BJ (cell line): ENCODE measurements at regions not wholly inside any gene's neighbourhood (a gene's known extent, or its start where the extent isn't known, plus 50 kb on each side); places are given as distances from the start of the nearest gene placed in this dataset.

Source experiments
- CTCF ChIA-PET: fragments of 350-600 bp; formaldehyde crosslinking; extraction: SDS; loops from one replicate; lab custom pipeline; 2021; ENCODE audit warnings: antibody characterized with exemption, inconsistent platforms; lab: Yijun Ruan, JAX
- POLR2A ChIA-PET: fragments of 300-600 bp; sonication (Branson Sonifier 250); formaldehyde crosslinking; extraction: SDS; loops from one replicate; lab custom pipeline; 2021; ENCODE audit warnings: antibody characterized with exemption; lab: Charles Lee
- DNase-seq: peaks from one replicate; pipeline ENCODE4 v3.0.0-alpha.2; 2011; ENCODE audit warnings: low read depth
- H3K27me3 ChIP-seq: 2 replicates; pipeline ENCODE4 v1.6.0; 2011; ENCODE audit warnings: low read length; ENCODE audit not compliant: control insufficient read depth, insufficient read depth
- H3K36me3 ChIP-seq: 2 replicates; pipeline ENCODE4 v1.5.1; 2011; ENCODE audit warnings: low read length; ENCODE audit not compliant: control insufficient read depth, insufficient read depth
- H3K4me3 ChIP-seq: 2 replicates; pipeline ENCODE4 v1.5.1; 2011; ENCODE audit warnings: low read depth, mild to moderate bottlenecking, control low read depth, low read length
- TF ChIP-seq, protein P1 (sequence below): IDR thresholded peaks from 2 replicates; pipeline ENCODE4 v1.5.1; 2011; ENCODE audit warnings: low read depth, mild to moderate bottlenecking, control low read depth, inconsistent platforms, low read length, moderate library complexity; ENCODE audit not compliant: insufficient read depth

DNA sequence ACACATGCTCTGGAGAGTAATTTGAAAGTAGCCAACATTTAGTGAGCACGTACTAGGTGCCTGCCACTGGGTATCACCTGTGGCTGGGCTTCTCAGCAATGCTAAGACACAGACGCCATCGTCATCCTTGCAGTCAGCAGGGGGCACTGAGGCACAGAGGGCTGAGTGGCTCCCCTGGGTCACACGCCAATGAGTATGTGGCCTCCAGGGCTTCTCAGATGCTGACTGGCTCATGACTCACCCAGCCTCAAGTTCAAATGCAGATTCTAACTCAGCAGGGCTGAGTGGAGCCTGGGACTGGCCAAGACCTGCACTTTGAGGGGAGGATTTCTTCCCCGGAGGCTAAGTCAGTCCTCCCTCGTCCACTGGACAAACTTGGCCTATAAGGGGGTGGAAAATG is 115.1 kb upstream of the CACNA1A start:
- ChIA-PET CTCF (no interaction called here), POLR2A (no interaction called here)
- Histone ChIP-seq H3K27me3 (no peaks in the 10 kb centered on the region), H3K4me3 (no peak overlapping the region), H3K36me3 (no peaks in the 10 kb centered on the region)
- peak; percentile 82 for DNase-seq
- TF ChIP-seq, protein P1, sequence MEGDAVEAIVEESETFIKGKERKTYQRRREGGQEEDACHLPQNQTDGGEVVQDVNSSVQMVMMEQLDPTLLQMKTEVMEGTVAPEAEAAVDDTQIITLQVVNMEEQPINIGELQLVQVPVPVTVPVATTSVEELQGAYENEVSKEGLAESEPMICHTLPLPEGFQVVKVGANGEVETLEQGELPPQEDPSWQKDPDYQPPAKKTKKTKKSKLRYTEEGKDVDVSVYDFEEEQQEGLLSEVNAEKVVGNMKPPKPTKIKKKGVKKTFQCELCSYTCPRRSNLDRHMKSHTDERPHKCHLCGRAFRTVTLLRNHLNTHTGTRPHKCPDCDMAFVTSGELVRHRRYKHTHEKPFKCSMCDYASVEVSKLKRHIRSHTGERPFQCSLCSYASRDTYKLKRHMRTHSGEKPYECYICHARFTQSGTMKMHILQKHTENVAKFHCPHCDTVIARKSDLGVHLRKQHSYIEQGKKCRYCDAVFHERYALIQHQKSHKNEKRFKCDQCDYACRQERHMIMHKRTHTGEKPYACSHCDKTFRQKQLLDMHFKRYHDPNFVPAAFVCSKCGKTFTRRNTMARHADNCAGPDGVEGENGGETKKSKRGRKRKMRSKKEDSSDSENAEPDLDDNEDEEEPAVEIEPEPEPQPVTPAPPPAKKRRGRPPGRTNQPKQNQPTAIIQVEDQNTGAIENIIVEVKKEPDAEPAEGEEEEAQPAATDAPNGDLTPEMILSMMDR = peak; percentile 45

DNA sequence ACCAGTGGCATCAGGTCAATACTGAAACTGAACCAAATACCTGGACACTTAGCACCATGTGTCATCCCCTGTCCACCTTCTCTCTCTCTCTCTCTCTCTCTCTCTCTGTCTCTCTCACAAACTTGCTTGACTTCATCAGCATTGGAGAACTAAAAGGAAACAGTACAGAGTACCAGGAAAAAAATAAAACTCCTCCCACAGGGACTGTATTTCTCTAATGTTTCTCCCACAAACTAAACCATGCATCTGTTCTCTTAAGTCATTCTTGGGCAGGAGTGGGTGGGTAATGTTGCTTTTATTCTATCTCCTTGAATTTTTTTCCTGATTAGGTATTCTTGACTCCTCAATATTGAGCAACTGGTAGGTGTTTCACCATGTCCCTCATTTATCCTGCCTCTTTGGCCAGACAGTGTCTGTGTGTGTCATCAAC is 112.9 kb upstream of the CACNA1A start:
- Histone ChIP-seq H3K27me3 (no peaks in the 10 kb centered on the region), H3K36me3 (no peaks in the 10 kb centered on the region), H3K4me3 (no peak overlapping the region)
- ChIA-PET POLR2A (no interaction called here), CTCF (no interaction called here)
- peak; percentile 23 for DNase-seq
- TF ChIP-seq, protein P1 = no peak

DNA sequence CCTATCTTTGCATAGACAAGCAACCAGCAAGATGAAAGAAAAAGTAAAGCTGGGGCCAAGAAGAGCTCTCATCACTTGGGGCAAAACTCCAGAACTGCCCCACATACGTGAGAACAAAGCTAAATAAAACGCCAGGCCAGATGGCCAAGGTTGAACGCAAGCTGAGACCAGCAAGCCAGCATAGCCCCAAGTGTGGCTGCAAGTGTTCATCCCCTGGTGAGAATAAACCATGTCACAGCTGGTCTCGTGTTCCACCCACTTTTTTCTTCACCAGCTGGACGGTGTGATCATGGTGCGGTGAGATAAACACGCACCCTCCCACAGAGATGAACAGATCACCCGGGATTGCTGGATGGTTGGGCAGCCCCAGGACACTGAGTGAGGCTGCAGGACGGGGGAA is 109.6 kb upstream of the CACNA1A start:
- POLR2A ChIA-PET = interaction anchor here (0.6 kb wide), 1 partner anchor 236 kb away, joined by 3 read pairs; no protein-coding TSS in a partner anchor
- no peaks in the 10 kb centered on the region; the same call in 1 of the 2 replicates for H3K27me3 ChIP-seq
- H3K36me3 ChIP-seq = no peaks in the 10 kb centered on the region
- DNase-seq = no peak
- TF ChIP-seq, protein P1 = no peak
- CTCF ChIA-PET = interaction anchor here (0.9 to 2.2 kb wide), 5 partner anchors 8 to 338 kb away, joined by 3 to 7 read pairs (median 4); no protein-coding TSS in a partner anchor
- no peak overlapping the region for H3K4me3 ChIP-seq

DNA sequence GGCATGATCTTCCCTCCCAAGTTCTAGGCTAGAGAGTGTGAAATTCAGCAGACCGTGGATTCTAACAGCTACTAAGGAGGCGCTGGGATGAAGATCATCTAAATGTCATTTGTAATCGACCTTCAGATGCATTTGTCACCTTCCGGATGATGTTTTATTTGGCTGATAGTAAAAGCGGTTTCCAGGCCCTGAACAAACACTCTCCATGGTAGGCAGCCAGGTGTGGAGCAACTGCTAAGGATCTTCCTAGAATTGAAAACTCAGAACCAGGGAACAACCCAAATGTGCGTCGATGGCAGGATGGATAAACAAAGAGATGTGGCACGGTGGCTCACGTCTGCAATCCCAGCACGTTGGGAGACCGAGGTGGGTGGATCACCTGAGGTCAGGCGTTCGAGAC is 107.2 kb upstream of the CACNA1A start:
- ChIA-PET CTCF (interaction anchor here (1.1 to 1.7 kb wide), 2 partner anchors 14 to 108 kb away, joined by 3 to 4 read pairs; no protein-coding TSS in a partner anchor), POLR2A (no interaction called here)
- H3K36me3 ChIP-seq = no peaks in the 10 kb centered on the region
- TF ChIP-seq, protein P1 = no peak
- no peak overlapping the region for H3K4me3 ChIP-seq
- no peaks in the 10 kb centered on the region; the same call in 1 of the 2 replicates for H3K27me3 ChIP-seq
- DNase-seq = no peak

DNA sequence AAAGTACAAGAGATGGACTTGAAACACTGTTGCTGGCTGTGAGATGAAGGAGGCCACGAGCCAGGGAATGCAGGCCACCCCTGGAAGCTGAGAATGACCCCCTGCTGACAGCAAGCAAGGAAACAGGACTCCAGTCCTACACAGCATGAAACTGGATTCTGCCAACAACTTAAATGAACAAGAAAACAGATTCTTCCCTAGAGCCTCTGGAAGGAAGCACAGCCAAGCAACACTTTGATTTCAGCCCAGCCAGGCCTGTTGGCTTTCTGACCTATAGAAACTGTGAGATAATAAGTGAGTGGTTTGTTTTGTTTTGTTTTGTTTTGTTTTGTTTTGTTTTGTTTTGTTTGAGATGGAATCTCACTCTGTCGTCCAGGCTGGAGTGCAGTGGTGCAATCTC is 105.3 kb upstream of the CACNA1A start:
- ChIA-PET POLR2A (no interaction called here), CTCF (interaction anchor here (0.6 to 1.8 kb wide), 2 partner anchors 28 to 110 kb away, joined by 3 to 4 read pairs; no protein-coding TSS in a partner anchor)
- DNase-seq = no peak
- Histone ChIP-seq H3K4me3 (no peak overlapping the region), H3K27me3 (no peaks in the 10 kb centered on the region; the same call in 1 of the 2 replicates), H3K36me3 (no peaks in the 10 kb centered on the region)
- TF ChIP-seq, protein P1 = no peak
